ENCODE measurements at regions not wholly inside any gene's neighbourhood (a gene's known extent, or its start where the extent isn't known, plus 50 kb on each side); places are given as distances from the start of the nearest gene placed in this dataset.
"Not testable (repeated sequence)": the region's sequence is repeated elsewhere in the genome, so short reads cannot be mapped to it uniquely, and the experiment has no call there.

GRCh38 chr1:81738875-81739274, 61.9 kb upstream of the ADGRL2 start:
- DNase-seq, result no peak

- no peak for DNase-seq
Measured at GRCh38 chr1:81733480-81733879, 67.3 kb upstream of the ADGRL2 start.

GRCh38 chr1:81731989-81732388, 68.7 kb upstream of the ADGRL2 start:
- DNase-seq, result no peak

GRCh38 chr1:81730881-81731280, 69.9 kb upstream of the ADGRL2 start:
- DNase-seq, result no peak

- not testable (repeated sequence) for DNase-seq
Measured at GRCh38 chr1:81730299-81730698, 70.4 kb upstream of the ADGRL2 start.

GRCh38 chr1:81729818-81730217, 70.9 kb upstream of the ADGRL2 start:
- no peak for DNase-seq

GRCh38 chr1:81729239-81729638, 71.5 kb upstream of the ADGRL2 start:
- no peak for DNase-seq

GRCh38 chr1:81725823-81726222, 74.9 kb upstream of the ADGRL2 start:
- no peak for DNase-seq

GRCh38 chr1:81722631-81723328, 78.0 kb upstream of the ADGRL2 start:
- not testable (repeated sequence) for DNase-seq

GRCh38 chr1:81720256-81720655, 80.5 kb upstream of the ADGRL2 start:
- DNase-seq, result not testable (repeated sequence)

- no peak for DNase-seq
Measured at GRCh38 chr1:81717230-81717629, 83.5 kb upstream of the ADGRL2 start.

GRCh38 chr1:81715391-81715790, 85.3 kb upstream of the ADGRL2 start:
- DNase-seq, result no peak

- no peak for DNase-seq
Measured at GRCh38 chr1:81714636-81715035, 86.1 kb upstream of the ADGRL2 start.

- no peak for DNase-seq
Measured at GRCh38 chr1:81712425-81712824, 88.3 kb upstream of the ADGRL2 start.

- DNase-seq, result no peak
Measured at GRCh38 chr1:81710857-81711256, 89.9 kb upstream of the ADGRL2 start.

- no peak for DNase-seq
Measured at GRCh38 chr1:81708250-81708649, 92.5 kb upstream of the ADGRL2 start.

GRCh38 chr1:81706650-81707435, 93.9 kb upstream of the ADGRL2 start:
- no peak for DNase-seq

- no peak for DNase-seq
Measured at GRCh38 chr1:81703756-81704463, 96.8 kb upstream of the ADGRL2 start.

- DNase-seq, result no peak
Measured at GRCh38 chr1:81703391-81703755, 97.4 kb upstream of the ADGRL2 start.

- DNase-seq, result no peak
Measured at GRCh38 chr1:81702903-81703302, 97.8 kb upstream of the ADGRL2 start.

GRCh38 chr1:81702079-81702715, 98.5 kb upstream of the ADGRL2 start:
- DNase-seq, result no peak

GRCh38 chr1:81700728-81701470, 99.8 kb upstream of the ADGRL2 start:
- no peak for DNase-seq

GRCh38 chr1:81699234-81699633, 101.5 kb upstream of the ADGRL2 start:
- DNase-seq, result peak; percentile 7
